H9 (cell line): ENCODE measurements at regions not wholly inside any gene's neighbourhood (a gene's known extent, or its start where the extent isn't known, plus 50 kb on each side); places are given as distances from the start of the nearest gene placed in this dataset.

ENCODE experiments used
- DNase-seq: peaks from one replicate; pipeline ENCODE4 v3.0.0-alpha.2; 2017
- H2AFZ ChIP-seq: one replicate; pipeline ENCODE4 v1.6.1; 2013; ENCODE audit warnings: mild to moderate bottlenecking, low read length, control low read depth, moderate library complexity
- H2AK5ac ChIP-seq: 2 replicates; pipeline ENCODE4 v1.6.1; 2013; ENCODE audit warnings: low read length, control low read depth, mixed read lengths; ENCODE audit not compliant: insufficient read length
- H2BK120ac ChIP-seq: one replicate; pipeline ENCODE4 v1.6.1; 2013; ENCODE audit warnings: low read depth, mild to moderate bottlenecking, low read length, control low read depth, inconsistent platforms; ENCODE audit not compliant: poor library complexity, severe bottlenecking
- H2BK12ac ChIP-seq: 2 replicates; pipeline ENCODE4 v1.6.1; 2013; ENCODE audit warnings: low read length, control low read depth, mixed read lengths, low read depth; ENCODE audit not compliant: insufficient read length
- H2BK15ac ChIP-seq: 2 replicates; pipeline ENCODE4 v1.6.1; 2013; ENCODE audit warnings: low read depth, low read length, control low read depth
- H2BK20ac ChIP-seq: one replicate; pipeline ENCODE4 v1.6.1; 2013; ENCODE audit warnings: low read depth, mild to moderate bottlenecking, low read length, control low read depth, inconsistent platforms; ENCODE audit not compliant: poor library complexity, severe bottlenecking
- H2BK5ac ChIP-seq: 2 replicates; pipeline ENCODE4 v1.6.1; 2013; ENCODE audit warnings: low read length, control low read depth, mixed read lengths; ENCODE audit not compliant: insufficient read length
- H3K14ac ChIP-seq: 2 replicates; pipeline ENCODE4 v1.6.1; 2013; ENCODE audit warnings: low read length, control low read depth; ENCODE audit not compliant: insufficient read depth
- H3K18ac ChIP-seq: 2 replicates; pipeline ENCODE4 v1.6.1; 2013; ENCODE audit warnings: low read depth, mild to moderate bottlenecking, mixed read lengths, low read length, control low read depth; ENCODE audit not compliant: insufficient read length
- H3K23ac ChIP-seq: 2 replicates; pipeline ENCODE4 v1.6.1; 2013; ENCODE audit warnings: low read length, control low read depth, mixed read lengths, low read depth; ENCODE audit not compliant: insufficient read length
- H3K23me2 ChIP-seq: 2 replicates; pipeline ENCODE4 v1.6.1; 2013; ENCODE audit warnings: low read depth, mild to moderate bottlenecking, mixed read lengths, low read length, control low read depth; ENCODE audit not compliant: insufficient read length, poor library complexity, severe bottlenecking
- H3K27ac ChIP-seq: 2 replicates; pipeline ENCODE4 v1.5.1; 2013; ENCODE audit warnings: low read length, control low read depth, mixed read lengths, low read depth; ENCODE audit not compliant: insufficient read length
- H3K27me3 ChIP-seq: 2 replicates; pipeline ENCODE4 v1.6.1; 2013; ENCODE audit warnings: low read length, control low read depth, inconsistent platforms; ENCODE audit not compliant: insufficient read depth
- H3K4ac ChIP-seq: 2 replicates; pipeline ENCODE4 v1.6.1; 2013; ENCODE audit warnings: low read depth, mild to moderate bottlenecking, control low read depth, inconsistent platforms, low read length, moderate library complexity
- H3K4me1 ChIP-seq: 2 replicates; pipeline ENCODE4 v1.6.1; 2013; ENCODE audit warnings: low read length, control low read depth, inconsistent platforms; ENCODE audit not compliant: insufficient read depth
- H3K4me2 ChIP-seq: 2 replicates; pipeline ENCODE4 v1.6.1; 2013; ENCODE audit warnings: low read length, control low read depth, mixed read lengths; ENCODE audit not compliant: insufficient read length, insufficient read depth
- H3K56ac ChIP-seq: 2 replicates; pipeline ENCODE4 v1.6.1; 2013; ENCODE audit warnings: low read depth, mild to moderate bottlenecking, mixed read lengths, low read length, control low read depth; ENCODE audit not compliant: insufficient read length
- H3K79me1 ChIP-seq: 2 replicates; pipeline ENCODE4 v1.6.1; 2013; ENCODE audit warnings: low read depth, mild to moderate bottlenecking, moderate library complexity, low read length, control low read depth, inconsistent platforms; ENCODE audit not compliant: insufficient read depth, poor library complexity, severe bottlenecking
- H3K79me2 ChIP-seq: 2 replicates; pipeline ENCODE4 v1.6.1; 2013; ENCODE audit warnings: low read length, control low read depth, inconsistent platforms; ENCODE audit not compliant: insufficient read depth
- H3K9ac ChIP-seq: 2 replicates; pipeline ENCODE4 v1.6.1; 2013; ENCODE audit warnings: low read length, control low read depth, mixed read lengths; ENCODE audit not compliant: insufficient read length; ENCODE audit errors: extremely low read depth
- H3K9me3 ChIP-seq: one replicate; pipeline ENCODE4 v1.6.1; 2013; ENCODE audit warnings: low read depth, low read length, inconsistent platforms; ENCODE audit not compliant: control insufficient read depth
- H3T11ph ChIP-seq: one replicate; pipeline ENCODE4 v1.6.1; 2013; ENCODE audit warnings: mild to moderate bottlenecking, low read length, control low read depth, inconsistent platforms
- H4K20me1 ChIP-seq: one replicate; pipeline ENCODE4 v1.6.1; 2013; ENCODE audit not compliant: control insufficient read depth, insufficient read length, insufficient read depth
- H4K5ac ChIP-seq: 2 replicates; pipeline ENCODE4 v1.6.1; 2013; ENCODE audit warnings: low read depth, mild to moderate bottlenecking, mixed read lengths, low read length, control low read depth; ENCODE audit not compliant: insufficient read length
- H4K8ac ChIP-seq: replicated peaks from 2 replicates; pipeline ENCODE4 v1.6.1; 2013; ENCODE audit warnings: low read length, control low read depth, mixed read lengths, low read depth; ENCODE audit not compliant: insufficient read length
- H4K91ac ChIP-seq: 2 replicates; pipeline ENCODE4 v1.6.1; 2013; ENCODE audit warnings: low read depth, mild to moderate bottlenecking, moderate library complexity, mixed read lengths, low read length, control low read depth; ENCODE audit not compliant: insufficient read length
- H3K27ac Mint-ChIP-seq, 3 experiments: 2 replicates in 2 of 3; 3 replicates in 1 of 3; pipeline ENCODE4 v1.8.0; 2020 to 2021; ENCODE audit warnings: mixed read lengths in 3 of 3, mild to moderate bottlenecking in 1 of 3, moderate library complexity in 1 of 3
- H3K27me3 Mint-ChIP-seq: 2 replicates; pipeline ENCODE4 v1.8.0; 2021; ENCODE audit warnings: low read depth, mild to moderate bottlenecking, moderate library complexity, mixed read lengths
- H3K36me3 Mint-ChIP-seq, 3 experiments: 2 replicates in 2 of 3; 3 replicates in 1 of 3; pipeline ENCODE4 v1.8.0; 2020 to 2021; ENCODE audit warnings: low read depth in 3 of 3, mixed read lengths in 3 of 3; ENCODE audit not compliant: insufficient read depth in 1 of 3
- H3K4me1 Mint-ChIP-seq, 2 experiments: 2 replicates each; pipeline ENCODE4 v1.8.0; 2020; ENCODE audit warnings: mixed read lengths in 2 of 2
- H3K4me3 Mint-ChIP-seq, 2 experiments: 2 replicates in 1 of 2; 3 replicates in 1 of 2; pipeline ENCODE4 v1.8.0; 2020 to 2021; ENCODE audit warnings: mild to moderate bottlenecking in 2 of 2, mixed read lengths in 2 of 2, moderate library complexity in 1 of 2
- H3K9me3 Mint-ChIP-seq, 2 experiments: 2 replicates in 1 of 2; 3 replicates in 1 of 2; pipeline ENCODE4 v1.8.0; 2020; ENCODE audit warnings: mild to moderate bottlenecking in 2 of 2, mixed read lengths in 2 of 2, moderate library complexity in 1 of 2
- WGBS: extraction: QIAGEN DNeasy Blood & Tissue Kit; methylation state at CpG from one replicate; pipeline ENCODE4 v1.1.7; 2013; ENCODE audit warnings: missing lambda C conversion rate, low lambda C conversion rate, mixed read lengths; ENCODE audit not compliant: insufficient read length; ENCODE audit errors: extremely low coverage; 5-methylcytosine and 5-hydroxymethylcytosine counted together
- TF ChIP-seq, protein P1 (sequence below): fragments of 200-600 bp; sonication (generic); conservative IDR thresholded peaks from 3 replicates; pipeline ENCODE4 v1.8.0; 2021; ENCODE audit warnings: antibody characterized with exemption, mild to moderate bottlenecking

DNA sequence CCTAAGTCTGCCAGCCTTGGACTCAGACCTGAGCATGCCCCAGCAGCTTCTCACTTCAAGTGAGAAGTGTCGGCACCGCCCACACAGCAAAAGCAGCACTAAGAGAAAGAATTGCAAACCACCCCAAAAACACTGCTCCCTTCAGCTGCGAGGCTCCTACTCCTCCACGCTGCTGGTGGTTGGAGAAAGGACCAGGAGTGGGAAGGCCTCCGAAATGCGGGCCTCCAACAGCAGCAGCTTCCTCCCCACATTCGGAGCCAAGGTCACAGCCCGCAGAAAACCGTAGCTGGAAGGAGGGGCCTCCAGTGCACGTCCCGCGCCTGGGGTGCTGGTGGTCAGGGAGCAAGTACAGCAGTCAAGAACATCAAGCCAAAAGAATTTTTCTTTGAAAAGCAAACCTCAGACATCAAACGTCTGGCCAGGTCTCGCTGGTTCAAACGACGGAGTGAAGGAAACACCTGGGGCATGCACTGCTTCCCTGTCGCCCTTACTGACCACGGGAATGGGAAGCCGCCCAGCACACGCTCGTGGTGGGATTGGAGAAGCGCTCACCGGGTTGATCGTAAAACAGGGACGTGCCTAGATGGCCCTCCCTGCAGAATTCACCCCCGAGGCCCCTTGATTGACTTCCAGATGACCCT is 185.6 kb upstream of the CST7 start:
- Histone ChIP-seq H4K20me1 (no peaks in the 10 kb centered on the region), H2AK5ac (no peak overlapping the region), H3K23ac (no peak overlapping the region), H4K91ac (no peak overlapping the region), H2BK120ac (no peak overlapping the region), H3K79me1 (no peaks in the 10 kb centered on the region), H3K9me3 (no peaks in the 10 kb centered on the region), H3K4me2 (no peak overlapping the region), H3K27ac (no peak overlapping the region), H3K4ac (no peak overlapping the region), H4K5ac (no peak overlapping the region), H3K9ac (no peak overlapping the region), H2BK12ac (no peak overlapping the region), H4K8ac (no peak overlapping the region), H3K56ac (no peak overlapping the region), H3K23me2 (no peaks in the 10 kb centered on the region), H3T11ph (no peak overlapping the region), H3K4me1 (no peaks in the 10 kb centered on the region), H2BK5ac (no peak overlapping the region), H2AFZ (no peak overlapping the region), H3K27me3 (no peaks in the 10 kb centered on the region; the same call in 1 of the 2 replicates), H3K14ac (peak overlapping the region; percentile 44; the same call in 1 of the 2 replicates), H3K18ac (no peak overlapping the region), H2BK20ac (no peak overlapping the region), H2BK15ac (no peak overlapping the region), H3K79me2 (no peaks in the 10 kb centered on the region)
- Mint-ChIP-seq H3K4me3 (no peak overlapping the region), H3K9me3 (peaks cover 10 to 14% of the 10 kb centered on the region in 2 experiments), H3K27me3 (peaks cover 6% of the 10 kb centered on the region), H3K27ac (no peak overlapping the region), H3K36me3 (peaks cover 0 to 3% (median 0%) of the 10 kb centered on the region in 3 experiments; a peak in 4 of 7 replicates), H3K4me1 (peaks cover 6% of the 10 kb centered on the region in 2 experiments)
- TF ChIP-seq, protein P1, sequence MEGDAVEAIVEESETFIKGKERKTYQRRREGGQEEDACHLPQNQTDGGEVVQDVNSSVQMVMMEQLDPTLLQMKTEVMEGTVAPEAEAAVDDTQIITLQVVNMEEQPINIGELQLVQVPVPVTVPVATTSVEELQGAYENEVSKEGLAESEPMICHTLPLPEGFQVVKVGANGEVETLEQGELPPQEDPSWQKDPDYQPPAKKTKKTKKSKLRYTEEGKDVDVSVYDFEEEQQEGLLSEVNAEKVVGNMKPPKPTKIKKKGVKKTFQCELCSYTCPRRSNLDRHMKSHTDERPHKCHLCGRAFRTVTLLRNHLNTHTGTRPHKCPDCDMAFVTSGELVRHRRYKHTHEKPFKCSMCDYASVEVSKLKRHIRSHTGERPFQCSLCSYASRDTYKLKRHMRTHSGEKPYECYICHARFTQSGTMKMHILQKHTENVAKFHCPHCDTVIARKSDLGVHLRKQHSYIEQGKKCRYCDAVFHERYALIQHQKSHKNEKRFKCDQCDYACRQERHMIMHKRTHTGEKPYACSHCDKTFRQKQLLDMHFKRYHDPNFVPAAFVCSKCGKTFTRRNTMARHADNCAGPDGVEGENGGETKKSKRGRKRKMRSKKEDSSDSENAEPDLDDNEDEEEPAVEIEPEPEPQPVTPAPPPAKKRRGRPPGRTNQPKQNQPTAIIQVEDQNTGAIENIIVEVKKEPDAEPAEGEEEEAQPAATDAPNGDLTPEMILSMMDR: no peak
- DNase-seq: peak; percentile 17
- no CpG with 5 or more reads among the region's 26 CpGs for WGBS
